GM19468 (cell line): ENCODE measurements at regions not wholly inside any gene's neighbourhood (a gene's known extent, or its start where the extent isn't known, plus 50 kb on each side); places are given as distances from the start of the nearest gene placed in this dataset.

Source experiments
- ATAC-seq: cut with Tn5 transposase; IDR thresholded peaks from one replicate; pipeline ENCODE4 v1.9.1; 2021; ENCODE audit warnings: mild to moderate bottlenecking, moderate library complexity, moderate number of reproducible peaks; ENCODE audit not compliant: unreplicated experiment; ENCODE audit errors: extremely low read depth

- ATAC-seq, result no peak
Observed at GRCh38 chr2:18708203-18708715, 118.9 kb upstream of the NT5C1B start.

- ATAC-seq, result no peak
Observed at GRCh38 chr2:18706001-18706400, 116.6 kb upstream of the NT5C1B start.

- no peak for ATAC-seq
Observed at GRCh38 chr2:18704276-18704675, 114.9 kb upstream of the NT5C1B start.

- no peak for ATAC-seq
Observed at GRCh38 chr2:18703555-18703954, 114.2 kb upstream of the NT5C1B start.

- ATAC-seq, result no peak
Observed at GRCh38 chr2:18701981-18702380, 112.6 kb upstream of the NT5C1B start.

- ATAC-seq, result no peak
Observed at GRCh38 chr2:18701546-18701945, 112.2 kb upstream of the NT5C1B start.

- no peak for ATAC-seq
Observed at GRCh38 chr2:18690342-18690741, 101.0 kb upstream of the NT5C1B start.

- no peak for ATAC-seq
Observed at GRCh38 chr2:18684206-18685038, 95.1 kb upstream of the NT5C1B start.

- ATAC-seq, result no peak
Observed at GRCh38 chr2:18682681-18683080, 93.3 kb upstream of the NT5C1B start.

GRCh38 chr2:18677280-18677679, 87.9 kb upstream of the NT5C1B start:
- no peak for ATAC-seq

- ATAC-seq, result no peak
Observed at GRCh38 chr2:18674309-18674708, 84.9 kb upstream of the NT5C1B start.

- no peak for ATAC-seq
Observed at GRCh38 chr2:18671363-18671762, 82.0 kb upstream of the NT5C1B start.

- ATAC-seq, result no peak
Observed at GRCh38 chr2:18668221-18668620, 78.9 kb upstream of the NT5C1B start.

- no peak for ATAC-seq
Observed at GRCh38 chr2:18664421-18664820, 75.1 kb upstream of the NT5C1B start.

GRCh38 chr2:18663861-18664260, 74.5 kb upstream of the NT5C1B start:
- no peak for ATAC-seq

- ATAC-seq, result no peak
Observed at GRCh38 chr2:18662689-18663088, 73.3 kb upstream of the NT5C1B start.

GRCh38 chr2:18659915-18660314, 70.5 kb upstream of the NT5C1B start:
- no peak for ATAC-seq

- ATAC-seq, result no peak
Observed at GRCh38 chr2:18656048-18656447, 66.7 kb upstream of the NT5C1B start.

- ATAC-seq, result no peak
Observed at GRCh38 chr2:18651842-18652774, 62.7 kb upstream of the NT5C1B start.

GRCh38 chr2:18650221-18650620, 60.9 kb upstream of the NT5C1B start:
- ATAC-seq, result no peak
